Glutamatergic neuron (in vitro differentiated cells): ENCODE measurements at regions not wholly inside any gene's neighbourhood (a gene's known extent, or its start where the extent isn't known, plus 50 kb on each side); places are given as distances from the start of the nearest gene placed in this dataset.

Source experiments
- DNase-seq: peaks from one replicate; pipeline ENCODE4 v3.0.0; 2022
- H3K27ac Mint-ChIP-seq: one replicate; pipeline ENCODE4 v1.8.0; 2020; ENCODE audit warnings: mild to moderate bottlenecking, mixed read lengths, inconsistent platforms; ENCODE audit not compliant: unreplicated experiment
- H3K27me3 Mint-ChIP-seq: one replicate; pipeline ENCODE4 v1.8.0; 2020; ENCODE audit warnings: mild to moderate bottlenecking, moderate library complexity, mixed read lengths, inconsistent platforms; ENCODE audit not compliant: unreplicated experiment
- H3K36me3 Mint-ChIP-seq: one replicate; pipeline ENCODE4 v1.8.0; 2020; ENCODE audit warnings: mild to moderate bottlenecking, mixed read lengths, inconsistent platforms; ENCODE audit not compliant: unreplicated experiment
- H3K4me1 Mint-ChIP-seq: one replicate; pipeline ENCODE4 v1.8.0; 2020; ENCODE audit warnings: mild to moderate bottlenecking, low read depth, mixed read lengths, inconsistent platforms; ENCODE audit not compliant: unreplicated experiment
- H3K4me3 Mint-ChIP-seq: one replicate; pipeline ENCODE4 v1.8.0; 2020; ENCODE audit warnings: mild to moderate bottlenecking, mixed read lengths, inconsistent platforms; ENCODE audit not compliant: unreplicated experiment
- H3K9me3 Mint-ChIP-seq: one replicate; pipeline ENCODE4 v1.8.0; 2020; ENCODE audit warnings: mild to moderate bottlenecking, moderate library complexity, mixed read lengths, inconsistent platforms; ENCODE audit not compliant: unreplicated experiment
- TF ChIP-seq, protein P1 (sequence below): fragments of 200-600 bp; sonication (generic); IDR thresholded peaks from one replicate; pipeline ENCODE4 v1.5.0; 2021; ENCODE audit not compliant: partially characterized antibody, unreplicated experiment

DNA sequence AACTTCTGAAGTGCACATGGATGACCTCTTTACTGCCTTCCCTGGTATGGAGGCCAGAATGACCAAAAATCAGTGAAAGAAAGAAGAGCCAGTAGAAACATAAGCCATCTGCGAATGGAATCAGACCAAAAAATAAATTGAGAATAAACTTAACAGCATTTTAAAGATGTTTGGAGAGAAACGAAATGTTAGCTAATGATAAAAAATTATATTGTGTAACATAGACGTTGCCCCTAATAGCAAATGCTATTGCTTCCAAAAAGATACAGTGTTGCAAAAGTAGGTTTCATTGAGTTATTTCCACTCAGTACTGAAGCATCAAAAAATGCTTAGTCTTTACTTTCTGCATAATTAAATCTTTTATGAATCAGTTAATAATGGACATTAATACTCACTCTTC, 371.7 kb downstream of the LIG4 start:
- H3K27me3 Mint-ChIP-seq, result no peaks in the 10 kb centered on the region
- peaks cover 46% of the 10 kb centered on the region for H3K4me1 Mint-ChIP-seq
- H3K4me3 Mint-ChIP-seq, result no peak overlapping the region
- peaks cover 3% of the 10 kb centered on the region for H3K9me3 Mint-ChIP-seq
- TF ChIP-seq, protein P1, sequence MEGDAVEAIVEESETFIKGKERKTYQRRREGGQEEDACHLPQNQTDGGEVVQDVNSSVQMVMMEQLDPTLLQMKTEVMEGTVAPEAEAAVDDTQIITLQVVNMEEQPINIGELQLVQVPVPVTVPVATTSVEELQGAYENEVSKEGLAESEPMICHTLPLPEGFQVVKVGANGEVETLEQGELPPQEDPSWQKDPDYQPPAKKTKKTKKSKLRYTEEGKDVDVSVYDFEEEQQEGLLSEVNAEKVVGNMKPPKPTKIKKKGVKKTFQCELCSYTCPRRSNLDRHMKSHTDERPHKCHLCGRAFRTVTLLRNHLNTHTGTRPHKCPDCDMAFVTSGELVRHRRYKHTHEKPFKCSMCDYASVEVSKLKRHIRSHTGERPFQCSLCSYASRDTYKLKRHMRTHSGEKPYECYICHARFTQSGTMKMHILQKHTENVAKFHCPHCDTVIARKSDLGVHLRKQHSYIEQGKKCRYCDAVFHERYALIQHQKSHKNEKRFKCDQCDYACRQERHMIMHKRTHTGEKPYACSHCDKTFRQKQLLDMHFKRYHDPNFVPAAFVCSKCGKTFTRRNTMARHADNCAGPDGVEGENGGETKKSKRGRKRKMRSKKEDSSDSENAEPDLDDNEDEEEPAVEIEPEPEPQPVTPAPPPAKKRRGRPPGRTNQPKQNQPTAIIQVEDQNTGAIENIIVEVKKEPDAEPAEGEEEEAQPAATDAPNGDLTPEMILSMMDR, result no peak
- no peak overlapping the region for H3K27ac Mint-ChIP-seq
- DNase-seq, result no peak
- H3K36me3 Mint-ChIP-seq, result no peaks in the 10 kb centered on the region

DNA sequence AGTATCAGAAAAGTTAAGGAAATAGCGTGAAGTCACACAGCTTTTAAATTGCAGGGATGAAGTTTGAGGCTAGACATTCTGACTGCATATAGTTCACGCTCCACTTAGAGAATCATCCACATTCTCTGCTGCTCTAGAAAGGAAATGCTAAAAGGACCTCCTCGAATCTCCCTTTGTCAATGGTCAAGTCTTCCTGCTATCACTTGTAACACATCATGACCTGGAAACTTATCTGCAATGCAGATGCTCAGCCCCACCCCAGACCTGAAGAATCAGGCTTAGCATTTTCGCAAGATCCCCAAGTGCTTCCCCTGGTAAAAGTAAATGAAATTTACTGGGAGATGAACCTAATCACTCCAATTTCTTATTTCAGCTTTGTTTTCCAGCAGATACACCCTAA, 372.1 kb downstream of the LIG4 start:
- H3K9me3 Mint-ChIP-seq, result peaks cover 3% of the 10 kb centered on the region
- no peaks in the 10 kb centered on the region for H3K36me3 Mint-ChIP-seq
- DNase-seq, result no peak
- no peak overlapping the region for H3K4me3 Mint-ChIP-seq
- no peaks in the 10 kb centered on the region for H3K27me3 Mint-ChIP-seq
- no peak overlapping the region for H3K27ac Mint-ChIP-seq
- TF ChIP-seq, protein P1, result no peak
- peaks cover 46% of the 10 kb centered on the region for H3K4me1 Mint-ChIP-seq

DNA sequence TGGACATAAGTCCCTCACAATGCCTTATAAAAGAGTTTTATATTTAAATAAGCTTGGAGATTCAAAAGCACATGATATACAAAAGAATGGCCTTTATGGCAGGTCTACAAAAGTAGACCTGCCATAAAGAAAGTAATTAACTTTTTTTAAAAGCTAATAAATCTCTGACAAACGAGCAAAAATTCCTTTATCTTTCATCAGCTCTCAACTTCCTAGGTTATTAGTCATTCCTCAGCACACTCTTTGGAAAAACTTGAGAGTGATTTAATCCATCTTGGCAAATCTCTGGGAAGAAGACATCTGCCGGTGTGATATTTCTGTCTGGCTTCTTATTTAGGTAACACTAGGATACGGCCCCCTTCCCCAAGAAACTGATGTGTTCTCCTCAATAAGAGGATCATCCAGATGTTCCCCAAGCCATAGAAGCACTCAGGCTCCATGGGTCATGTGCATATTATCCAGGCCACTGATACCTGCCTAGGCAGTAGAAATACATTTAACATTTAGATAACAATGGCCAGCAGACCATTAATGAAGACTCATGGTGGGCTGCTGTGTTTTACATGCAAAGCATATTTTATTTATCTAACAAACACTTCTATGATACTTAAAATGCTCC, 372.7 kb downstream of the LIG4 start:
- H3K4me3 Mint-ChIP-seq, result no peak overlapping the region
- H3K27ac Mint-ChIP-seq, result no peak overlapping the region
- H3K27me3 Mint-ChIP-seq, result no peaks in the 10 kb centered on the region
- peaks cover 3% of the 10 kb centered on the region for H3K9me3 Mint-ChIP-seq
- H3K4me1 Mint-ChIP-seq, result peaks cover 48% of the 10 kb centered on the region
- no peaks in the 10 kb centered on the region for H3K36me3 Mint-ChIP-seq
- no peak for DNase-seq
- TF ChIP-seq, protein P1, result no peak

DNA sequence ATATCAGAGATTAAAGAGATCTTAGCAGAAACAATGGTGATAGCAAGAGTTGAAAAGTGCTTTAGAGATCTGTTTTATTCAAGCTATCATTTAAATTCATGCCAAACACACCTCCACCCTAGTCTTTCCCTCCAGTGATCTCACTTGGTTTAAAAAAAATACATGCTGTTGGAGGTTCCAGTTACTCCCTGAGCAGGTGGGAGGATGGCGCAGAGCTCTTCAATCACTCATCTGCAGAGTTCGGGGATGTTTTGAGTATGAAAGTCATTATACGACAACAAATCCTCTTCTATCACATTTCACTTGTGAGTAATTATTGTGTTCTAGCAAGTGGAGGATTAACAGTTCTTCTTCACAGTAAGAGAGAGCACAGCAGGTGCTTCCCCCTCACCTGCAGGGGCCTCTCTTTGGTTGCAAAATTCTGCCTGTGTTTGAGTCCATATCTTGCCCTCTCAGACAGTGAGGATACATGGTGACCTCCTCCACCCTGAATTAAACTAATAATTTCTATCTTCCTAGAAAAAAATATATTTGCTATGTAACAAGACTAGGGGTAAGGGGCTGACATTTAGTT, 376.7 kb downstream of the LIG4 start:
- Mint-ChIP-seq H3K27me3 (no peaks in the 10 kb centered on the region), H3K27ac (no peak overlapping the region)
- DNase-seq, result no peak

DNA sequence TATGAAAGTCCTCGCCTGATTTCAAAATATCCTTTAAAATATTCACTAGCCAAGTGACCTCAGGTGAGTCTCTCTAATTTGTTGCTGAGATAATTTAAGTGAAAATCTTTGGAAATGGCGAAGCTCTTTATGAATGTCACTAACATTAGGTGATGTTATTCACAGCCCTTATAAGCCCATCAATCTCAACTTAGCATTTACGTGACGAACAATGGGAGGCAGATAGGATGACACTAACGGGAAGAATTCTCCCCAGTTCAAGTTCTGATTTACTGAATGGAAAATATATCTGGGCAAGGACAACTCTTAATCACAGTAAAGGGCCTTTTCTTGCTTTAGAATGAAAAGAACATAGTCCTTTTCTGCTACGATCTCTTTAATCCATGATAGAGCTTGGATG, 378.7 kb downstream of the LIG4 start:
- H3K27ac Mint-ChIP-seq, result no peak overlapping the region
- no peaks in the 10 kb centered on the region for H3K36me3 Mint-ChIP-seq
- peaks cover 63% of the 10 kb centered on the region for H3K4me1 Mint-ChIP-seq
- peaks cover 5% of the 10 kb centered on the region for H3K27me3 Mint-ChIP-seq
- H3K9me3 Mint-ChIP-seq, result no peaks in the 10 kb centered on the region
- no peak for DNase-seq
- H3K4me3 Mint-ChIP-seq, result no peak overlapping the region
- TF ChIP-seq, protein P1, result no peak

More for the DNA sequence above, 376.7 kb downstream of the LIG4 start:
- Mint-ChIP-seq H3K36me3 (no peaks in the 10 kb centered on the region), H3K4me3 (no peak overlapping the region), H3K4me1 (peaks cover 56% of the 10 kb centered on the region), H3K9me3 (no peaks in the 10 kb centered on the region)
- TF ChIP-seq, protein P1, result no peak
